ENCODE measurements at regions not wholly inside any gene's neighbourhood (a gene's known extent, or its start where the extent isn't known, plus 50 kb on each side); places are given as distances from the start of the nearest gene placed in this dataset.

- no peaks in the 10 kb centered on the region for H3K36me3 ChIP-seq (ENCODE audit: control insufficient read depth, low read length)
- H3K4me3 ChIP-seq (ENCODE audit: low read length): no peak overlapping the region
- no peaks in the 10 kb centered on the region for H3F3A ChIP-seq (ENCODE audit: control insufficient read depth, insufficient read depth)
- no peaks in the 10 kb centered on the region for H3K4me1 ChIP-seq (ENCODE audit: control insufficient read depth, low read length)
- no peaks in the 10 kb centered on the region for H3K79me2 ChIP-seq (ENCODE audit: control insufficient read depth, low read length)
- no peaks in the 10 kb centered on the region for H4K20me1 ChIP-seq (ENCODE audit: control insufficient read depth, insufficient read depth, low read depth, low read length)
- no peaks in the 10 kb centered on the region for H3K9me3 ChIP-seq (ENCODE audit: control insufficient read depth, insufficient read depth, low read length)
- no peak overlapping the region for H3K4me2 ChIP-seq (ENCODE audit: low read length)
- no peak overlapping the region for H3K27ac ChIP-seq (ENCODE audit: low read depth, low read length)
- no peaks in the 10 kb centered on the region for H3K27me3 ChIP-seq (ENCODE audit: control insufficient read depth, low read length)
- H3K9me2 ChIP-seq (replicated peaks; ENCODE audit: control insufficient read depth, low read length): no peaks in the 10 kb centered on the region
- no peak for TF ChIP-seq EZH2phosphoT487 (IDR thresholded peaks at IDR 0.05; ENCODE audit: borderline replicate concordance, low read length)
- no peak for TF ChIP-seq CTCF (IDR thresholded peaks at IDR 0.05; ENCODE audit: low read depth, low read length, poor library complexity, severe bottlenecking)
These were observed 60.3 kb downstream of the XCL1 start for GRCh38 chr1:168636642-168637111.

DNA sequence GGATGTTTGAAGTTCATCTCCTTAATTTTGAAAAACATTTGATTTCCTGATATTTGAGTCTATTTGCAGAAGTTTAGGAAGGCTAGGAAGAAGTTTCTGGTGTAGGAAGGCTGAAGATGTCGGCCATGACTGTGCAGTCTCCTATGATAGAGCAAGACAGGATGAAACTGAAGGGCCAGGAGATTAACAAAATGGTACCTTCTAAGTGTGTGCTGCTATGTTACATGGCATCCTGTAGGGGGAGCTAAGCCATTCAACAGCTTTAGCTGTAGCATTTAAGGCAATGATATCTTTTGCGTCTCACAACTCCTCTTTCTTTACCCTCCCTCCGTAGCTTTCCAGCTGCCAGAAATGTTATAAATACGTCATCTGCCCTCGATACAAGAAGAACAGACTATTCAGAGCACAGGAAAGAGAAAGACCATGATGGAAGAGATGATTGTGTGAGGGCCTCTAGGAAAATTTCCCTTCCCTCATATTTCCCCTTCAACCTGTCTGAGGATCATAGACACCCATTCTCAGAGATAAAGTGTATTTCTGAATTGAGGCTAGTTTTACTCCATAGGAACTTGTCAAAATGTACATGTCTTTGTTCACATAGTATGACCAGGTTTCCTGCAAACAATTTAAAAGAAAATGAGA, 61.1 kb downstream of the XCL1 start:
- Histone ChIP-seq H4K20me1 (ENCODE audit: control insufficient read depth, insufficient read depth, low read depth, low read length) (no peaks in the 10 kb centered on the region), H3K4me2 (ENCODE audit: low read length) (no peak overlapping the region), H3K27me3 (ENCODE audit: control insufficient read depth, low read length) (no peaks in the 10 kb centered on the region), H3K36me3 (ENCODE audit: control insufficient read depth, low read length) (no peaks in the 10 kb centered on the region), H3F3A (ENCODE audit: control insufficient read depth, insufficient read depth) (no peaks in the 10 kb centered on the region), H3K79me2 (ENCODE audit: control insufficient read depth, low read length) (no peaks in the 10 kb centered on the region), H3K4me3 (ENCODE audit: low read length) (no peak overlapping the region), H3K9me3 (ENCODE audit: control insufficient read depth, insufficient read depth, low read length) (no peaks in the 10 kb centered on the region), H3K27ac (ENCODE audit: low read depth, low read length) (no peak overlapping the region), H3K9me2 (replicated peaks; ENCODE audit: control insufficient read depth, low read length) (no peaks in the 10 kb centered on the region), H3K4me1 (ENCODE audit: control insufficient read depth, low read length) (no peaks in the 10 kb centered on the region)
- TF ChIP-seq EZH2phosphoT487 (IDR thresholded peaks at IDR 0.05; ENCODE audit: borderline replicate concordance, low read length) (no peak), CTCF (IDR thresholded peaks at IDR 0.05; ENCODE audit: low read depth, low read length, poor library complexity, severe bottlenecking) (peak; percentile 81)

GRCh38 chr1:168638884-168639283, 62.5 kb downstream of the XCL1 start:
- Histone ChIP-seq H3K79me2 (ENCODE audit: control insufficient read depth, low read length) (no peaks in the 10 kb centered on the region), H3K4me2 (ENCODE audit: low read length) (no peak overlapping the region), H3K36me3 (ENCODE audit: control insufficient read depth, low read length) (no peaks in the 10 kb centered on the region), H3K4me3 (ENCODE audit: low read length) (no peak overlapping the region), H3K27ac (ENCODE audit: low read depth, low read length) (no peak overlapping the region), H3K4me1 (ENCODE audit: control insufficient read depth, low read length) (no peaks in the 10 kb centered on the region), H3K27me3 (ENCODE audit: control insufficient read depth, low read length) (no peaks in the 10 kb centered on the region), H3F3A (ENCODE audit: control insufficient read depth, insufficient read depth) (no peaks in the 10 kb centered on the region), H3K9me3 (ENCODE audit: control insufficient read depth, insufficient read depth, low read length) (no peaks in the 10 kb centered on the region), H4K20me1 (ENCODE audit: control insufficient read depth, insufficient read depth, low read depth, low read length) (no peaks in the 10 kb centered on the region), H3K9me2 (replicated peaks; ENCODE audit: control insufficient read depth, low read length) (no peaks in the 10 kb centered on the region)
- TF ChIP-seq CTCF (IDR thresholded peaks at IDR 0.05; ENCODE audit: low read depth, low read length, poor library complexity, severe bottlenecking): no peak
